HG02885 (cell line): ENCODE measurements at regions not wholly inside any gene's neighbourhood (a gene's known extent, or its start where the extent isn't known, plus 50 kb on each side); places are given as distances from the start of the nearest gene placed in this dataset.
"Not testable (repeated sequence)": the region's sequence is repeated elsewhere in the genome, so short reads cannot be mapped to it uniquely, and the experiment has no call there.

Source experiments
- ATAC-seq: cut with Tn5 transposase; IDR thresholded peaks from one replicate; pipeline ENCODE4 v1.9.1; 2021; ENCODE audit warnings: mild to moderate bottlenecking; ENCODE audit not compliant: unreplicated experiment, poor library complexity

DNA sequence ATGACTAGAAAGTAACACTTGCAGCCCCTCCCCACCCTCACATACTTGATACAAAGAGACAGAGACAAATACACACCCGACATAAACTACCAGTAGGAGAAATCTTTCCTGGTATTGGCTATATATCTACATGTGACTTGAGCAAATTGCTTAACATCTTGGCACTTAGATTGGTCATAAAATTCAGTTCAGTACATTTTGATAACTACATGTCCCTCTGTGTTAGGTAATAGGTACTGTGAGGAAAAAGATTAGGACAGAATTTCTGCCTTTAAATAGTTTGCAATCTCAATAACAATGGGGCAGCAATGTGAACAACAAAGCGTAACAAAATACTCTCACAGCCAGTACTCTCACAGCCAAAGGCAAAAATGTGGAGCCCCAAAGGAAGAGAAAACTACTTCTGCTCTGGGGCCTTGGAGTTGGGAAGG is 670.0 kb upstream of the ACVR2A start:
- no peak for ATAC-seq

GRCh38 chr2:147173798-147174197 is 671.0 kb upstream of the ACVR2A start:
- ATAC-seq: peak; percentile 55

GRCh38 chr2:147173189-147173581 is 671.6 kb upstream of the ACVR2A start:
- ATAC-seq: no peak

- ATAC-seq: no peak
These were observed 672.2 kb upstream of the ACVR2A start for GRCh38 chr2:147172493-147173188.

GRCh38 chr2:147171941-147172340 is 672.9 kb upstream of the ACVR2A start:
- no peak for ATAC-seq

DNA sequence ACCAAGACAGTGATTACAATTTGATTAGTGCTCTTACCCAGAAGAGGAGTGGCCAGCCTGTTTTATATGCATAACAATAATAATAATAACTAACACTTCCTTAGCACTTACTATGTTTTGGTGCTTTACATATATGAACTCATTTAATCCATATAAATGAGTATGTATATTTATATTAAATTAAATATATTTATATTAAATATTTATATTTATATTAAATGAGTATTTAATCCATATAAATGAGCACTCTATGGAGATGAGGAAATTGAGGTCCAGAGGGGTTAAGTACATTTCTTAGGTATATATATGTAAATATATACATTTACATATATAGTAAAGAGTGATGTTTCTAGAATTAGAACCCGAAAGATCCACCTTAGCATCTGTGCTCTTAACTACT is 673.9 kb upstream of the ACVR2A start:
- no peak for ATAC-seq

- ATAC-seq: no peak
These were observed 679.0 kb upstream of the ACVR2A start for GRCh38 chr2:147165697-147166382.

- no peak for ATAC-seq
These were observed 680.3 kb upstream of the ACVR2A start for GRCh38 chr2:147164563-147164962.

DNA sequence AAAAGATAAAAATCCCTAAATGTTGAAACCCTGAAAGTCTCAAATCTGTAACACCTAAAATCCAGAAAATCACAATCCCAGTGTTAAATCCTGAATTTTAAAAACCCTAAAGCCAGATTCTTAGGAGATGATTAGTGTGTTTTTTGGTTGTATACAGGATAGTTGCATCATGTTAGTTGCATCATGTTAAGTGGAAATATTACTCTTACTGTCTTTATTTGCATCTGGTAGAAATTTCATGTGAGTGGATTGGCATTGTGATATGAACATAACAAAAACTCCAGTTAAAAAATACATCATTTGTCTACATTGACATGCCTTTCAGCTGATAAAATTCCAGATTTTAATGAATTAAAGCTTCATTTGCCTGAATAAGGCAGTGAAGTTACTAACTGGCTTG is 683.1 kb upstream of the ACVR2A start:
- ATAC-seq: no peak

- ATAC-seq: no peak
These were observed 687.9 kb upstream of the ACVR2A start for GRCh38 chr2:147156970-147157369.

DNA sequence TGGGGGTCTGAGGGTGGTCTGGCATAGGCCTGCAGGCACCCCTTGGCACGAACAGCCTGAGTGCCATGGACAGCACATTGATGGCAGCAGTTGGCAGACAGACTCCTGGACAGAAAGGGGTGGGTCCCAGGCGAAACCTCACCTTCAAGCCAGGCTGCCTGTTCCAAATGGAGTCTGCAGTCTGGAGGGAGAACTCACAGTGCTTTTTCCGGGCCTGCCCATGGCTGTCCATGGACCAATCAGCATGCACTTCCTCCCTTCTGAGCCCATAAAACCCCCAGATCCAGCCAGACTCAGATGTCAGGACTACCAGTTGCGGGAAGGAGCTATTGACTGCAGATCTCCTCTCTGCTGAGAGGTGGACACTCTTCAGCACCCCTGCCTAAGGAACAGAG is 694.6 kb upstream of the ACVR2A start:
- no peak for ATAC-seq

DNA sequence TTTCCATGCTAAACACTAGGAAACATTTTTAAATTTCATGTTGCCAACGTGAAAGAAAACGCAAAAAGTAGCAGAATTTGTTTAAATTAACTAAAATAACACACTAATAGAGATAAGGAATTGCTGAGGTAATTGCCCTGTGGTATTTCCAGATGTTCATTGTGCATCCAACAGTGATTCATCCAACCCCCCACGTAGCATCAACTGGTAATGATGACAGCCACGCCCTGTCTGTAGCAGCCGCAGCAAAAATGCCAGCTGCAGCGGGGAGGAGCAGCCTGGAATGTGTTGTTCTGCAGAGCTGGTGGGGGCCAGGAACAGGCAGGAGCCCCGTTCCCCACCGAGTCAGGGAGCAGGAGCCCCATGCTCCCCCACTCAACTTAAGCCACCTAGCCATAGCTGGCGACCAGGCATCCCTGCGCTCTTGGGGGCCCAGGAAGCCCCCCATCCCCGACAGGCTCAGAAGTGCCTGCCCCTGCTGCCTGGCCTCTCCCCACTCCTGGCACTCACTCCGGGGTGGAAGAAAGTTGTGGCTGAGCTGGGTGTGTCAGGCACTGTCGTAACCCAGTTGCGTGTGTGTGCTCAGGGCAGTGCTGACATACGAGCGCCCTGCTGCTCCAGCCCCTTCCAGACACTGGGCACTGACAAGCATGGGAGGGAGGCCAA is 695.1 kb upstream of the ACVR2A start:
- no peak for ATAC-seq

DNA sequence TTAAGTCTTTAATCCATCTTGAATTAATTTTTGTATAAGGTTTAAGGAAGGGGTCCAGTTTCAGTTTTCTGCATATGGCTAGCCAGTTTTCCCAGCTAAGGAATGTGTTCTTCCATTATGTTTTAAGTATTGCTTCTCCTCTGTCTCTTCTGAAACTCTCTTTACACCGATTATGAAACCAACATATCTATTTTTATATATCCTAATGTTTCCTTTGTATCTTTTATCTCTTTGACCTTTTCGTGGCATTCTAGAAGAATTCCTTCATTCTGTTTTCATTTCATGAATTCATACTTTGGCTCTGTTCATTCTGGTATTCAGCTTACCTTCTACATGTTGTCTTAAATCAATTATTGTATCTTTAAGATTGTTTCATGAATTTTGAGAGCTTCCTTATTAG is 697.0 kb upstream of the ACVR2A start:
- no peak for ATAC-seq

DNA sequence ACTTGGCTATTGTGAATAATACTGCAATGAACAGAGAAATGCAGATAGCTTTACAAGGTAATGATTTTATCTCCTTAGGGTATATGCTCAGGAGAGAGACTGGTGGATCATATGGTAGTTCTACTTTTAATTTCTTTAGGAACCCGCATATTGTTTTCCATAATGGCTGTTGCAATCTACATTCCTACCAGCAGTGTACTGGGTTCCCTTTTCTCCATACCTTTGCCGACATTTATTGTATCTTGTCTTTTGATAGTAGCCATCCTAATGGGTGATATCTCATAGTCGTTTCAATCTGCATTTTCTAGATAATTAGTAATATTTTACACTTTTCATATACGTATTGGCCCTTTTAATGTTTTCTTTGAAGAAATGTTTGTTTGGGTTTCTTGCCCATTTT is 702.9 kb upstream of the ACVR2A start:
- no peak for ATAC-seq

- not testable (repeated sequence) for ATAC-seq
These were observed 705.1 kb upstream of the ACVR2A start for GRCh38 chr2:147139732-147140131.

DNA sequence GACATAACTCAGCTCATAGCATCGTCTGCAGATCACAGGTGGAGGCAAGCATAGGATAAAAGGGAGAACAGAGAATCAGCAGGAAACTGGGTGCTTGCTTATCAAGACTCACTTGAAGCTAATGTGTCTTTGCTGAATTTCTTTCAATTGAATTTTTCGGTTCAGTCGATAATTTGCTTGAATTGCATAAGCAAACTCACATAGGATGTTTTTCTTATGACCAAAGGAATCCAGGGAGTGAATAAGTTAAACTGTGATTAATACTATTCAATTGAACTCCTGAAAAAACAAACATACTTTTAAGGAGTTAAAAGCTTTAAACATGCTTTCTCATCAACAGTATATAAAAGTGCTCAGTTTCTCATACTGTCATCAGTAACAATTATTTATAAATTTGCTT is 707.1 kb upstream of the ACVR2A start:
- no peak for ATAC-seq

GRCh38 chr2:147135376-147135775 is 709.5 kb upstream of the ACVR2A start:
- ATAC-seq: no peak

GRCh38 chr2:147133286-147133908 is 711.4 kb upstream of the ACVR2A start:
- ATAC-seq: no peak

DNA sequence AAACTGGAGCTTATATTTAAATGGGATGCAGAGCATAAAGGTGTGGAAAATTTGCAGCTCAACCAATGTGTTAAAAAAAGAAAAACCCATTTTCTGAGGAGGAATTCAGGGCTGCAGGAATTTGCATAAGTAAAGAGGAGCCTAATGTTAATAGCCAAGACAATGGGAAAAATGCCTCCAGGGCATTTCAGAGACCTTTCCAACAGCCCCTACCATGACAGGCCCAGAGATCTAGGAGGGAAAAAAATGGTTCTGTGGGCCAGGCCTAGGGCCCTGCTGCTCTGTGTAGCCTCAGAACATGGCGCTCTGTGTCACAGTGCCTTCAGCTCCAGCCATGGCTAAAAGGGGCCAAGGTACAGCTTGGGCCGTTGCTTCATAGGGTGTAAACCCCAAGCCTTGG is 719.7 kb upstream of the ACVR2A start:
- ATAC-seq: no peak

GRCh38 chr2:147122944-147123343 is 721.9 kb upstream of the ACVR2A start:
- ATAC-seq: peak; percentile 67

DNA sequence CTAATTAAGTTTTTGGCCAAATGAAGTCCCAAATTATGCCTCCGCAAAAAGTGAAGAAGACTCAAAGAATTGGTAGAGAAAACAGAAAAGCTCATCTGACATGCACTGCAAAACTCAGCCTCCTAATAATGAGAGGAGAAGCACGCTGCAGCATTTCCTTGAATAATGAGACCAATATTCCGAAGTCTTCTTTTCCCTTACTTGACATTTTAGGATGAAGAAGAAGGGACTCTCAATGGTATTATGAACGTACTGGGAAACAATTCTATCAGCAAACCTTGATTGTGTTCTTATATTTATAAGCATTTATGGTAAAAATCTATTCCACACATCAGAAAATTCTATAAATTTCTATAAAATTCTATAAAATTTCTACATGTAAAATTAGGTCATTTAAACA is 733.9 kb upstream of the ACVR2A start:
- no peak for ATAC-seq
